NT2/D1 (cell line): ENCODE measurements at regions not wholly inside any gene's neighbourhood (a gene's known extent, or its start where the extent isn't known, plus 50 kb on each side); places are given as distances from the start of the nearest gene placed in this dataset.

Source experiments
- SUZ12 ChIP-seq: IDR thresholded peaks from 2 replicates; pipeline ENCODE4 v1.6.1; 2011; ENCODE audit not compliant: insufficient read length, insufficient read depth; ENCODE audit errors: extremely low read depth
- YY1 ChIP-seq: IDR thresholded peaks from 2 replicates; pipeline ENCODE4 v1.6.1; 2011; ENCODE audit not compliant: insufficient read length, insufficient read depth
- ZNF274 ChIP-seq: IDR thresholded peaks from 2 replicates; pipeline ENCODE4 v1.6.1; 2011; ENCODE audit warnings: mild to moderate bottlenecking, low read depth, low read length

GRCh38 chr11:32225571-32226285 is 134.9 kb downstream of the RCN1 start:
- TF ChIP-seq ZNF274 (no peak), SUZ12 (no peak), YY1 (no peak)
